ENCODE measurements at regions not wholly inside any gene's neighbourhood (a gene's known extent, or its start where the extent isn't known, plus 50 kb on each side); places are given as distances from the start of the nearest gene placed in this dataset.

GRCh38 chr10:84683550-84683949 is 355.2 kb downstream of the CCSER2 start:
- no peak for TF ChIP-seq EP300 (IDR thresholded peaks at IDR 0.05; ENCODE audit: low read depth)
- TF ChIP-seq CTCF (IDR thresholded peaks at IDR 0.05): no peak
- TF ChIP-seq POLR2A (IDR thresholded peaks at IDR 0.05): no peak

Measured in transverse colon (tissue), 3 donors.